GM12873 (cell line): ENCODE measurements at regions not wholly inside any gene's neighbourhood (a gene's known extent, or its start where the extent isn't known, plus 50 kb on each side); places are given as distances from the start of the nearest gene placed in this dataset.

Source experiments
- TF ChIP-seq, protein P1 (sequence below): IDR thresholded peaks from 2 replicates; pipeline ENCODE4 v1.5.1; 2012; ENCODE audit warnings: low read depth, mild to moderate bottlenecking, moderate library complexity, low read length, control low read depth; ENCODE audit not compliant: insufficient read depth; ENCODE audit errors: missing control alignments

DNA sequence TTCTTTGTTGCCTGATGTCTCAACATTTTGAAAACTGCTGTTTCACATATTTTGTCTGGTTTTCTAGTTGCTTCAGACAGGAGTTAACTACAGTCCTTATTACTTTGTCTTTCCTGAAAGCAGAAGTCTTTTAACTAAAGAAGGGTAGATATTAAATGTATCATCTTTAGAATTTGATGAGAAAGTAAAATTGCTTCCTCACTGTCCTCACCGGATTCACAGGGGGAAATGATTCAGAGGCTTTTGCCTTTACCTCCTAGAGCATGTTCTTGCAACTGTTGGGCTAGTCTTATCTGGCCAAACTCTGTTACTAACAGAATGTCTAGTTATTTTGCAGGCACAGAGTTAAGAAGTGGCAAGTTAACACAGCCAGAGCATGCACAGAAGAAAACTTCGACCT is 107.2 kb upstream of the VAV3 start:
- TF ChIP-seq, protein P1, sequence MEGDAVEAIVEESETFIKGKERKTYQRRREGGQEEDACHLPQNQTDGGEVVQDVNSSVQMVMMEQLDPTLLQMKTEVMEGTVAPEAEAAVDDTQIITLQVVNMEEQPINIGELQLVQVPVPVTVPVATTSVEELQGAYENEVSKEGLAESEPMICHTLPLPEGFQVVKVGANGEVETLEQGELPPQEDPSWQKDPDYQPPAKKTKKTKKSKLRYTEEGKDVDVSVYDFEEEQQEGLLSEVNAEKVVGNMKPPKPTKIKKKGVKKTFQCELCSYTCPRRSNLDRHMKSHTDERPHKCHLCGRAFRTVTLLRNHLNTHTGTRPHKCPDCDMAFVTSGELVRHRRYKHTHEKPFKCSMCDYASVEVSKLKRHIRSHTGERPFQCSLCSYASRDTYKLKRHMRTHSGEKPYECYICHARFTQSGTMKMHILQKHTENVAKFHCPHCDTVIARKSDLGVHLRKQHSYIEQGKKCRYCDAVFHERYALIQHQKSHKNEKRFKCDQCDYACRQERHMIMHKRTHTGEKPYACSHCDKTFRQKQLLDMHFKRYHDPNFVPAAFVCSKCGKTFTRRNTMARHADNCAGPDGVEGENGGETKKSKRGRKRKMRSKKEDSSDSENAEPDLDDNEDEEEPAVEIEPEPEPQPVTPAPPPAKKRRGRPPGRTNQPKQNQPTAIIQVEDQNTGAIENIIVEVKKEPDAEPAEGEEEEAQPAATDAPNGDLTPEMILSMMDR: no peak

DNA sequence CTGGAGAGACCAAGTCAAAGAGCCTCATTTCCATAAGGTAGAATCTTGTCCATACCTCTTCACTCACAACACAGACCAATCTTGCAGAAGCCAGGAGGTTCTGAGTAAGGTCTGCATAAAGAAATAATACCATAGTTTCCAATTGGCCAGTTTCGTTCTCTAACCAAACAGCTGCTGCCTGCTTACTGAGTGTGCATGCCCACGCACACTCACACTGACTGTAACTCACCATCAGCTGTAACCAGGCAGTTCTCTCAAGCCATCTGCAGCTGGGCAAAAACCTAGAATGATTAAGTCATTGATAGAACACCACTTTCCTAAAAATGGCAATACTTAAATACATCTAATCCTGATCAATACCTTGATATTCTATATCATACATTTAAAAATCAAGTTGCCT is 106.6 kb upstream of the VAV3 start:
- TF ChIP-seq, protein P1: no peak

DNA sequence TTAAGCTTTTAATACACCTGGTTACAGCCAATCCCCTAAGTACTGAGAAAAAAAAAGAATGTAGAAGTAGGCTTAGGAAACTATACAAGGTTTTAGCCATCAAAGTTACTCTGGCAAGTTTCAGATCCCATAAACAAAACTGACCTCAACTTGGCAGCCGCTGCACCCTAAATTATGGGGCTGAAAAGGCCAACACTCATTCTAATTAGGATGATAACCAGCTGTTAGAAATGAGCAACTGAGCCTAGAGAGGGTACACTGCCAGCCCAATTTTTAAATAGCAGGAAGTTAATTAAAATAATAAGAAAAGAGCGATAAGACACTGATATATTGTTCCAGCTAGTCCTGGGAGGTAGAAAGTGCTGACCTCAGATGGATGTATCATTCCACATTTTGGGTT is 105.7 kb upstream of the VAV3 start:
- TF ChIP-seq, protein P1: no peak

DNA sequence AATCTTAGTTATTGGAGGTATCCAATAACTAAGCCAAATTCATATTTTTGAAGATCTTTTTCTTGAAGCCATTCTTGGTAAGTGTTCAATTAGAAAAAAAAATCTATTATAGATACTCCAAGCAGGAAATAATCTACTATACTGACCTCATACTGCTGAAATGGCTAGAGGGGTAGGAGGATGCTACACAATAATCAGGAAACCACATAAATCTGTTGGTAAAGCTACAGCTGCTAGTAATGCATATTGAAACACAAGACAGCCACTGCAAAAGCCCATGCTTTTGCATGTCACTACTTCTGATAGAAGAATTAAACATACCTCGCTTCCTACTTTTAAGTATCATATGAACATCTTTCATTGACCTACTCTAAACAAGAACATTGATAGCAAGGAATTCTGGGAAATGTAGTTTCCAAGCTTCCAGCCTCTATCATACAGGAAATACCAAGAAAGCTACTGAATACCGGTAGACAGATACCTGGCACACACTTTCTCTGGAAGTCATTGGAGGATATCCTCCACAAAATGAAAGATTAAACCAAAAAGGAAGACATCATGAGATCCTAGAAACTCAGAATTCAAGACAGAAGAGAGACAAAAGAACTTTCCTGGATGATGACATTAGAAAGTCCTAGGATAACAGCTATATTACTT is 103.0 kb upstream of the VAV3 start:
- TF ChIP-seq, protein P1: no peak

DNA sequence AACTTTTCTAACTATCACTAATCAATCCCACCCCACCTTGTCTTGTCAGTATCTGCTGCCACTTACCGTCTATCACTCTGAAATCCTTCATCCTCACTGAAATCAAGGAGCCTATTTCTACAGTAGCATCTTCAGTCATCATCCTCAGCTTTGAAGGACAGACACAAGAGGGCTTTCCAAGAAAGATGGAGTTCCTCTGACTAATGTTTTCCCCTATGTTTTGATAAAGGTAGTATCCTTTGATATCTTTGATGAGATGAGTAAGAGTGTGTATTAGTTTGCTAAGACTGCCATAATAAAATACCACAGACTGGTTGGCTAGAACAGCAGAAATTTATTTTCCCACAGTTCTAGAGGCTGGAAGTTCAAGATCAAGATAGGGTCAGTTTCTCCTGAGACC is 101.8 kb upstream of the VAV3 start:
- TF ChIP-seq, protein P1: no peak

DNA sequence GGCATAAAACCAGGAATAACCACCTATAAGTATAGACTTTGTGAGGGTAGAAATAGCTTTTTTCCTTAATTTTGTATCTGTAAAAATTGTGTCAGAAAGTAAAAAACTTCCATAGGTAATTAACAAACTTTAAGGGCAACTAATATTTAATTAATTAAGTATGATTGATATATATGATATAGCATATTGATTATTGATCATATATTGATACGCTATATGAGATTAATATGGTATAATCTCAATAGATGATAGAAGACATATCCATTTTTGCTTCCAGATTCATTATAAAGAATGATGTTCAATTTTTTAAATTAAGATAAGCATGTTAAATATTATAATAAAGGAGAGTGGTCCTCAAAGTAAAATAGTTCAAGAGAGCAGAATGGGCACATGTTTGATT is 99.3 kb upstream of the VAV3 start:
- TF ChIP-seq, protein P1: no peak

DNA sequence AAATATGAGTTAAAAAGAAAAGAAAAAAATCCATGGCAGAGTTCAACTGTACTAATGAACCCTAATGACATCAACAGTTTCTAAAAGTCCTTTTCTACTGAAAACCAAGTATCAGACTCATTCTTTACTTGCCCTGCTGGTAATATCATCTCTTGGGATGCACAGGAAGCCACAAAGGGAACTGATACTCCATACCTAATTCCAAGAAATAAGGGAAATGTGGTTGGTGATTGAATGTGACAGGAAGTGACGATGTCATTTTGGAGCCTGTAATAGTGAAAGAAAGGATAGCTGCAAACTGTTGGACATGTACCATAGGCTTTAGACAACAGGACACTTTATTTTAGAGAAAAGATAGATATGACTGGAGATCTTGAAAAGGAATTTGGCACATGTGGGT is 98.7 kb upstream of the VAV3 start:
- TF ChIP-seq, protein P1: no peak
